Gastroesophageal sphincter (tissue), 4 donors: ENCODE measurements at regions not wholly inside any gene's neighbourhood (a gene's known extent, or its start where the extent isn't known, plus 50 kb on each side); places are given as distances from the start of the nearest gene placed in this dataset.

ENCODE experiments used
- ATAC-seq: fragments of 150-250 bp; one replicate; pipeline ENCODE4 v1.9.1; 2016; ENCODE audit warnings: mild to moderate bottlenecking, moderate library complexity
- H3K27ac ChIP-seq, 4 donors: fragments of 200-600 bp; sonication (generic) in 3 of 4; 1 replicate in 3 of 4; 2 replicates in 1 of 4; pipeline ENCODE4 v1.5.1; 2016 to 2019
- H3K27me3 ChIP-seq: fragments of 200-600 bp; sonication (generic); one replicate; pipeline ENCODE4 v1.5.1; 2019
- H3K36me3 ChIP-seq, 2 donors: fragments of 200-600 bp; sonication (generic); one replicate each; pipeline ENCODE4 v1.5.1; 2019; ENCODE audit warnings: control low read depth in 1 of 2
- H3K4me1 ChIP-seq, 3 donors: fragments of 200-600 bp; sonication (generic); 1 replicate in 2 of 3; 2 replicates in 1 of 3; pipeline ENCODE4 v1.5.1; 2016 to 2019; ENCODE audit warnings: control low read depth in 2 of 3
- H3K4me3 ChIP-seq, 2 donors: fragments of 200-600 bp; sonication (generic); one replicate each; pipeline ENCODE4 v1.5.1; 2019; ENCODE audit warnings: mild to moderate bottlenecking in 1 of 2, moderate library complexity in 1 of 2
- H3K9me3 ChIP-seq, 3 donors: fragments of 200-600 bp; sonication (generic); one replicate each; pipeline ENCODE4 v1.5.1; 2017 to 2019; ENCODE audit warnings: control low read depth in 2 of 3
- CTCF ChIP-seq, 4 experiments: fragments of 200-600 bp in 2 of 4; fragments of 450-650 bp in 2 of 4; sonication (generic) in 1 of 4; IDR thresholded peaks; one replicate each; pipeline ENCODE4 v1.5.1; 2017 to 2019; ENCODE audit warnings: antibody characterized with exemption in 4 of 4, mild to moderate bottlenecking in 2 of 4, moderate library complexity in 2 of 4
- EP300 ChIP-seq: sonication (generic); formaldehyde crosslinking; IDR thresholded peaks from one replicate; pipeline ENCODE4 v1.6.1; 2017; ENCODE audit warnings: antibody characterized with exemption, mild to moderate bottlenecking
- POLR2A ChIP-seq, 2 donors: fragments of 450-650 bp; IDR thresholded peaks; one replicate each; pipeline ENCODE4 v1.6.1; 2017; ENCODE audit warnings: antibody characterized with exemption in 2 of 2, mild to moderate bottlenecking in 2 of 2, moderate library complexity in 1 of 2
- POLR2AphosphoS5 ChIP-seq: sonication (generic); formaldehyde crosslinking; IDR thresholded peaks from one replicate; pipeline ENCODE4 v1.6.1; 2017; ENCODE audit warnings: antibody characterized with exemption
- WGBS, 2 donors: methylation state at CpG; one replicate each; pipeline ENCODE4 v1.1.5; 2018; ENCODE audit warnings: low coverage in 1 of 2; 5-methylcytosine and 5-hydroxymethylcytosine counted together

- peaks cover 0 to 9% (median 0%) of the 10 kb centered on the region in 3 donors for H3K4me1 ChIP-seq
- no peak overlapping the region for H3K4me3 ChIP-seq
- no peaks in the 10 kb centered on the region for H3K27me3 ChIP-seq
- H3K9me3 ChIP-seq = no peaks in the 10 kb centered on the region
- H3K36me3 ChIP-seq = no peaks in the 10 kb centered on the region
- WGBS, 2 donors = 43 to 50% methylated on average over 5 of the region's 5 CpGs
- TF ChIP-seq POLR2AphosphoS5 (no peak), EP300 (no peak), CTCF (IDR thresholded peaks at IDR 0.05) (no peak), POLR2A (IDR thresholded peaks at IDR 0.05) (no peak)
- ATAC-seq = no peak
- H3K27ac ChIP-seq = no peak overlapping the region
Observed at GRCh38 chr14:61226015-61226654, 55.0 kb downstream of the TMEM30B start.

GRCh38 chr14:61225344-61225743 lies 55.8 kb downstream of the TMEM30B start:
- no peak for TF ChIP-seq CTCF (IDR thresholded peaks at IDR 0.05)
- ATAC-seq = no peak
- Histone ChIP-seq H3K4me1 (peaks cover 0 to 9% (median 0%) of the 10 kb centered on the region in 3 donors), H3K9me3 (no peaks in the 10 kb centered on the region), H3K36me3 (no peaks in the 10 kb centered on the region), H3K27ac (no peak overlapping the region), H3K27me3 (no peaks in the 10 kb centered on the region), H3K4me3 (no peak overlapping the region)
- 85 to 100% methylated on average over 1 to 6 of the region's 6 CpGs for WGBS, 2 donors

- no peak for ATAC-seq
- H3K4me1 ChIP-seq = peaks cover 0 to 5% (median 0%) of the 10 kb centered on the region in 3 donors
- TF ChIP-seq EP300 (no peak), POLR2AphosphoS5 (no peak), CTCF (IDR thresholded peaks at IDR 0.05) (no peak), POLR2A (IDR thresholded peaks at IDR 0.05) (no peak)
- H3K36me3 ChIP-seq = no peaks in the 10 kb centered on the region
- H3K27me3 ChIP-seq = no peaks in the 10 kb centered on the region
- H3K27ac ChIP-seq = no peak overlapping the region
- H3K4me3 ChIP-seq = no peak overlapping the region
- H3K9me3 ChIP-seq = no peaks in the 10 kb centered on the region
Observed at GRCh38 chr14:61223552-61223951, 57.6 kb downstream of the TMEM30B start.

- no peak overlapping the region for H3K4me3 ChIP-seq
- ATAC-seq = no peak
- no peaks in the 10 kb centered on the region for H3K27me3 ChIP-seq
- H3K36me3 ChIP-seq = no peaks in the 10 kb centered on the region
- WGBS, 2 donors = 51 to 68% methylated on average over 3 of the region's 3 CpGs
- TF ChIP-seq POLR2A (IDR thresholded peaks at IDR 0.05) = no peak
- TF ChIP-seq POLR2AphosphoS5 = no peak
- TF ChIP-seq CTCF (IDR thresholded peaks at IDR 0.05) = no peak
- TF ChIP-seq EP300 = no peak
- H3K9me3 ChIP-seq = no peaks in the 10 kb centered on the region
- no peak overlapping the region for H3K27ac ChIP-seq
- peaks cover 0 to 5% (median 0%) of the 10 kb centered on the region in 3 donors for H3K4me1 ChIP-seq
Observed at GRCh38 chr14:61222388-61222787, 58.8 kb downstream of the TMEM30B start.

- 35 to 100% methylated on average over 1 to 3 of the region's 3 CpGs for WGBS, 2 donors
- TF ChIP-seq CTCF (IDR thresholded peaks at IDR 0.05) (no peak), EP300 (no peak), POLR2AphosphoS5 (no peak), POLR2A (IDR thresholded peaks at IDR 0.05) (no peak)
- Histone ChIP-seq H3K4me1 (peaks cover 0 to 5% (median 0%) of the 10 kb centered on the region in 3 donors), H3K27me3 (no peaks in the 10 kb centered on the region), H3K9me3 (no peaks in the 10 kb centered on the region), H3K27ac (no peak overlapping the region), H3K4me3 (no peak overlapping the region), H3K36me3 (no peaks in the 10 kb centered on the region)
- no peak for ATAC-seq
Observed at GRCh38 chr14:61221906-61222305, 59.2 kb downstream of the TMEM30B start.
